B cell (primary cell): ENCODE measurements at regions not wholly inside any gene's neighbourhood (a gene's known extent, or its start where the extent isn't known, plus 50 kb on each side); places are given as distances from the start of the nearest gene placed in this dataset.
A peak's percentile ranks its signal among the peaks of the same experiment; 100 is the strongest.
"Not testable (repeated sequence)": the region's sequence is repeated elsewhere in the genome, so short reads cannot be mapped to it uniquely, and the experiment has no call there.

ENCODE experiments used
- ATAC-seq: fragments of 200-7000 bp; cut with Tn5 transposase; one replicate; pipeline ENCODE4 v1.10.0; 2021; ENCODE audit warnings: low read depth, mild to moderate bottlenecking, moderate number of reproducible peaks, moderate library complexity
- CTCF ChIA-PET: fragments of 350-600 bp; sonication (Branson Sonifier 250); formaldehyde crosslinking; loops from one replicate; lab custom pipeline; 2021; ENCODE audit warnings: antibody characterized with exemption, inconsistent platforms; lab: Charles Lee
- POLR2A ChIA-PET: fragments of 350-600 bp; sonication (Branson Sonifier 250); formaldehyde crosslinking; loops from one replicate; lab custom pipeline; 2021; ENCODE audit warnings: antibody characterized with exemption; lab: Charles Lee
- DNase-seq: peaks from one replicate; pipeline ENCODE4 v3.0.0; 2013
- H2AFZ ChIP-seq: 2 replicates; pipeline ENCODE4 v1.6.1; 2012; ENCODE audit warnings: mild to moderate bottlenecking, low read depth, low read length; ENCODE audit not compliant: insufficient read depth, poor library complexity, severe bottlenecking
- H3K27ac ChIP-seq, 2 donors: 1 replicate in 1 of 2; 2 replicates in 1 of 2; pipeline ENCODE4 v1.5.1; 2012 to 2013; ENCODE audit warnings: low read length in 2 of 2, mild to moderate bottlenecking in 2 of 2, moderate library complexity in 1 of 2
- H3K27me3 ChIP-seq, 4 experiments: fragments of 200-600 bp in 1 of 4; sonication (generic) in 1 of 4; replicated peaks in 1 of 4; 1 replicate in 2 of 4; 2 replicates in 2 of 4; pipeline versions ENCODE4 v1.6.1 to v1.7.0; 2013 to 2016; ENCODE audit warnings: low read length in 3 of 4, mild to moderate bottlenecking in 2 of 4, mixed read lengths in 1 of 4, moderate library complexity in 1 of 4; ENCODE audit not compliant: insufficient read depth in 4 of 4, control insufficient read depth in 3 of 4; ENCODE audit errors: control extremely low read depth in 1 of 4
- H3K36me3 ChIP-seq, 2 experiments: replicated peaks in 1 of 2; 1 replicate in 1 of 2; 2 replicates in 1 of 2; pipeline versions ENCODE4 v1.6.1 to v1.7.1; 2013; ENCODE audit warnings: low read length in 1 of 2; ENCODE audit not compliant: insufficient read depth in 2 of 2, control insufficient read depth in 1 of 2; ENCODE audit errors: control extremely low read depth in 1 of 2, extremely low read depth in 1 of 2
- H3K4me1 ChIP-seq, 2 donors: fragments of 200-600 bp in 1 of 2; sonication (generic) in 1 of 2; 1 replicate in 1 of 2; 2 replicates in 1 of 2; pipeline versions ENCODE4 v1.5.1 to v1.6.1; 2013 to 2017; ENCODE audit warnings: low read length in 2 of 2; ENCODE audit not compliant: control insufficient read depth in 2 of 2, insufficient read depth in 2 of 2
- H3K4me2 ChIP-seq: replicated peaks from 2 replicates; pipeline ENCODE3; 2012; ENCODE audit warnings: mild to moderate bottlenecking, low read depth, low read length; ENCODE audit not compliant: poor library complexity, severe bottlenecking
- H3K4me3 ChIP-seq, 5 experiments: fragments of 200-600 bp in 1 of 5; sonication (generic) in 1 of 5; 1 replicate in 3 of 5; 2 replicates in 2 of 5; pipeline versions ENCODE4 v1.5.1 to v1.7.0; 2011 to 2016; ENCODE audit warnings: low read length in 4 of 5, mild to moderate bottlenecking in 4 of 5, low read depth in 2 of 5, control low read depth in 1 of 5, moderate library complexity in 1 of 5; ENCODE audit not compliant: insufficient read depth in 1 of 5; ENCODE audit errors: control extremely low read depth in 1 of 5, extremely low read depth in 1 of 5
- H3K79me2 ChIP-seq: fragments of 200-600 bp; sonication (generic); one replicate; pipeline ENCODE4 v1.6.0; 2016; ENCODE audit warnings: low read length; ENCODE audit not compliant: control insufficient read depth, insufficient read depth
- H3K9ac ChIP-seq: fragments of 200-600 bp; sonication (generic); 2 replicates; pipeline ENCODE4 v1.6.1; 2017; ENCODE audit warnings: mild to moderate bottlenecking, low read length, moderate library complexity
- H3K9me3 ChIP-seq, 3 donors: one replicate each; pipeline versions ENCODE4 v1.6.1 to v1.7.1; 2013; ENCODE audit warnings: low read length in 2 of 3; ENCODE audit not compliant: control insufficient read depth in 2 of 3, insufficient read depth in 1 of 3; ENCODE audit errors: control extremely low read depth in 1 of 3
- H4K20me1 ChIP-seq: 2 replicates; pipeline ENCODE4 v1.6.0; 2012; ENCODE audit warnings: mild to moderate bottlenecking, low read length; ENCODE audit not compliant: insufficient read depth, control insufficient read depth, poor library complexity, severe bottlenecking
- H3K27ac Mint-ChIP-seq: one replicate; pipeline ENCODE4 v1.8.0; 2021; ENCODE audit warnings: mixed read lengths
- H3K27me3 Mint-ChIP-seq: one replicate; pipeline ENCODE4 v1.8.0; 2021; ENCODE audit warnings: mixed read lengths
- H3K4me1 Mint-ChIP-seq: one replicate; pipeline ENCODE4 v1.8.0; 2021; ENCODE audit warnings: mixed read lengths
- H3K4me3 Mint-ChIP-seq: one replicate; pipeline ENCODE4 v1.8.0; 2021; ENCODE audit warnings: mixed read lengths
- H3K9me3 Mint-ChIP-seq: one replicate; pipeline ENCODE4 v1.8.0; 2022; ENCODE audit warnings: mixed read lengths; ENCODE audit not compliant: insufficient read depth
- WGBS: methylation state at CpG from one replicate; pipeline ENCODE4 v1.1.5; 2013; ENCODE audit warnings: missing lambda C conversion rate; ENCODE audit not compliant: insufficient coverage; 5-methylcytosine and 5-hydroxymethylcytosine counted together
- intact Hi-C: fragments of 100-400 bp; cut with micrococcal nuclease; formaldehyde crosslinking; loops from one replicate; pipeline ENCODE4 v1.10.0; 2022
- TF ChIP-seq, protein P1 (sequence below): fragments of 200-600 bp; IDR thresholded peaks from one replicate; pipeline ENCODE4 v1.8.0; 2022; ENCODE audit warnings: antibody characterized with exemption, mild to moderate bottlenecking

DNA sequence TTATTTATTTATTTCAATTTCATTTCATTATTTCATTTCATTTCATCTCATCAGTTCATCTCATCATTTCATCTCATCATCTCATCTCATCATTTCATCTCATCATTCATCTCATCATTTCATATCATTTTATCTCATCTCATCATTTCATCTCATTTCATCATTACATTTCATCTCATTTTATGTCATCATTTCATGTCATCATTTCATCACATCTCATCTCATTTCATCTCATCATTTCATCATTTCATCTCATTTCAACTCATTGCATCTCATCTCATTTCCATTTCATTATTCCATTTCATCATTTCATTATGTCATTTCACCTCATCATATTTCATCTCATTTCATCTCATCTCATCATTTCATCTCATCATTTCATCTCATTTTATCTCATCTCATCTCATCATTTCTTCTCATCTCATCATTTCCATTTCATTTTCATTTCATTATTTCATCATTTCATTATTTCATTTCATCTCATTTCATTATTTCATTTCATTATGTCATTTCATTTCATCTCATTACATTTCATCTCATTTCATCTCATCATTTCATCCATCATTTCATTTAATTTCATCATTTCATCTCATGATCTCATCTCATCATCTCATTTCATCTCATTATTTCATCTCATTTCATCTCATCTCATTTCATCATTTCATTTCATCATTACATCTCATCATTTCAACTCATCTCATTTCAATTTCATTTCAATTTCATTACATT is 2868.6 kb downstream of the RPIA start:
- TF ChIP-seq, protein P1, sequence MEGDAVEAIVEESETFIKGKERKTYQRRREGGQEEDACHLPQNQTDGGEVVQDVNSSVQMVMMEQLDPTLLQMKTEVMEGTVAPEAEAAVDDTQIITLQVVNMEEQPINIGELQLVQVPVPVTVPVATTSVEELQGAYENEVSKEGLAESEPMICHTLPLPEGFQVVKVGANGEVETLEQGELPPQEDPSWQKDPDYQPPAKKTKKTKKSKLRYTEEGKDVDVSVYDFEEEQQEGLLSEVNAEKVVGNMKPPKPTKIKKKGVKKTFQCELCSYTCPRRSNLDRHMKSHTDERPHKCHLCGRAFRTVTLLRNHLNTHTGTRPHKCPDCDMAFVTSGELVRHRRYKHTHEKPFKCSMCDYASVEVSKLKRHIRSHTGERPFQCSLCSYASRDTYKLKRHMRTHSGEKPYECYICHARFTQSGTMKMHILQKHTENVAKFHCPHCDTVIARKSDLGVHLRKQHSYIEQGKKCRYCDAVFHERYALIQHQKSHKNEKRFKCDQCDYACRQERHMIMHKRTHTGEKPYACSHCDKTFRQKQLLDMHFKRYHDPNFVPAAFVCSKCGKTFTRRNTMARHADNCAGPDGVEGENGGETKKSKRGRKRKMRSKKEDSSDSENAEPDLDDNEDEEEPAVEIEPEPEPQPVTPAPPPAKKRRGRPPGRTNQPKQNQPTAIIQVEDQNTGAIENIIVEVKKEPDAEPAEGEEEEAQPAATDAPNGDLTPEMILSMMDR: peak; percentile 14
- H3K4me2 ChIP-seq, H3K9me3 ChIP-seq, DNase-seq, H3K27me3 Mint-ChIP-seq, H3K4me3 ChIP-seq, H3K27ac ChIP-seq, H3K9me3 Mint-ChIP-seq, H3K36me3 ChIP-seq, H4K20me1 ChIP-seq, H3K9ac ChIP-seq, ATAC-seq, H2AFZ ChIP-seq, POLR2A ChIA-PET, H3K79me2 ChIP-seq, CTCF ChIA-PET, H3K4me1 ChIP-seq, H3K4me1 Mint-ChIP-seq, intact Hi-C loops, H3K4me3 Mint-ChIP-seq, H3K27ac Mint-ChIP-seq, H3K27me3 ChIP-seq: not testable (repeated sequence)

DNA sequence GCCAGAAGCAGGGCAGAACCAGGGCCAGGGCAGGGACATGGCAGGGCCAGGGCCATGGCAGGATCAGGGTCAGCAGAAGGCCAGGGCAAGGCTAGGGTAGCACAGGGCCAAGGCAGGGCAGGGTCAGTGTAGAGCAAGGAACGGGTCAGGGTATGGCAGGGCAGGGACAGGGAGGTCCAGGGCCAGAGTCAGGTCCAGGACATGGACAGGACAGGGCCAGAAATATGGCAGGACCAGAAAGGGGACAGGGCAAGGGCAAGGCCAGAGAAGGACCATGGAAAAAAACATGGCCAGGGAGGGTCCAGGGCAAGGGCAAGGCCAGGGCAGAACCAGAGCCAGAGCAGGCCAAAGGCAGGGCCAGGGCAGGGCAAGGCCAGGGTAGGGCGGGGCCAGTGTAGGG is 2870.7 kb downstream of the RPIA start:
- H3K9ac ChIP-seq, H3K27me3 Mint-ChIP-seq, H3K9me3 Mint-ChIP-seq, H3K27ac ChIP-seq, H3K4me1 Mint-ChIP-seq, H2AFZ ChIP-seq, POLR2A ChIA-PET, DNase-seq, H3K36me3 ChIP-seq, H3K4me3 Mint-ChIP-seq, H3K4me3 ChIP-seq, H3K27me3 ChIP-seq, ATAC-seq, H3K4me1 ChIP-seq, intact Hi-C loops, H3K79me2 ChIP-seq, H3K9me3 ChIP-seq, H3K4me2 ChIP-seq, H3K27ac Mint-ChIP-seq, H4K20me1 ChIP-seq, CTCF ChIA-PET: not testable (repeated sequence)
- 88% methylated on average over 1 of the region's 2 CpGs for WGBS

DNA sequence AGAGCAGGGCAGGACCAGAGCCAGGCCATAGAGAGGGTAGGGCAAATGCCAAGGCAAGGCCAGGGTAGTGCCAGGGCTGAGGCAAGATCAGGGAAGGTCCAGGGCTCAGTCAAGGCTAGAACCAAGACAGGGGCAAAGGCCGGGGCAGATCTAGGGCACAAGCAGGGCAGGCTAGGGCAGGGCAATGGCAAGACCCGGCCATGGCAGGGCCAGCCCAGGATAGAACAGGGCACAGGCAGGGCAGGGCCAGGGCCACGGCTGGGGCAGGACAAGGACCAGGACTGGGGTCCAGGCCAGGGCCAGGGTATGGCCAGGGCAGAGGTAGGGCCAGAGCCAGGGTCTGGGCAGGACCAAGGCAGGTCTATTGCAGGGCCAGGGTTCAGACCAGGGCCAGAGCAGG is 2873.2 kb downstream of the RPIA start:
- not testable (repeated sequence) for ATAC-seq

More for the DNA sequence above, 2873.2 kb downstream of the RPIA start:
- POLR2A ChIA-PET, H3K4me1 Mint-ChIP-seq, H4K20me1 ChIP-seq, H3K4me3 ChIP-seq, H3K9me3 ChIP-seq, H3K27ac ChIP-seq, CTCF ChIA-PET, H3K9ac ChIP-seq, H3K36me3 ChIP-seq, H3K4me1 ChIP-seq, H3K27ac Mint-ChIP-seq, H2AFZ ChIP-seq, H3K27me3 Mint-ChIP-seq, H3K4me2 ChIP-seq, H3K9me3 Mint-ChIP-seq, H3K27me3 ChIP-seq, H3K4me3 Mint-ChIP-seq, H3K79me2 ChIP-seq, intact Hi-C loops, DNase-seq: not testable (repeated sequence)
- 94% methylated on average over 3 of the region's 3 CpGs for WGBS
